HL-60 (cell line): ENCODE measurements at regions not wholly inside any gene's neighbourhood (a gene's known extent, or its start where the extent isn't known, plus 50 kb on each side); places are given as distances from the start of the nearest gene placed in this dataset.

Experiments used
- DNase-seq, 2 experiments: peaks; one replicate each; pipeline ENCODE4 v3.0.0-alpha.2; 2010 to 2020; ENCODE audit warnings: low read depth in 1 of 2, low spot score in 1 of 2
- H3K27ac ChIP-seq: fragments of 250-450 bp; sonication (Bioruptor Pico); replicated peaks from 2 replicates; pipeline ENCODE4 v1.5.1; 2020; ENCODE audit warnings: mild to moderate bottlenecking, moderate library complexity
- H3K27me3 ChIP-seq: fragments of 250-450 bp; sonication (Bioruptor Pico); 2 replicates; pipeline ENCODE4 v1.5.1; 2021; ENCODE audit warnings: mild to moderate bottlenecking, moderate library complexity; ENCODE audit not compliant: insufficient read depth, poor library complexity, severe bottlenecking
- H3K4me3 ChIP-seq: replicated peaks from 2 replicates; pipeline ENCODE4 v1.5.1; 2011; ENCODE audit warnings: mild to moderate bottlenecking, control low read depth, low read length; ENCODE audit not compliant: insufficient read depth
- CTCF ChIP-seq: IDR thresholded peaks from one replicate; pipeline ENCODE4 v1.5.1; 2011; ENCODE audit warnings: low read length, control low read depth, inconsistent platforms; ENCODE audit not compliant: insufficient read depth
- GABPA ChIP-seq: IDR thresholded peaks from 2 replicates; pipeline ENCODE4 v1.6.1; 2012; ENCODE audit warnings: low read depth
- POLR2AphosphoS5 ChIP-seq: IDR thresholded peaks from 2 replicates; pipeline ENCODE4 v1.6.1; 2012; ENCODE audit warnings: low read depth
- REST ChIP-seq: IDR thresholded peaks from 2 replicates; pipeline ENCODE4 v1.6.1; 2012; ENCODE audit warnings: low read depth; ENCODE audit not compliant: insufficient replicate concordance
- SPI1 ChIP-seq: IDR thresholded peaks from 2 replicates; pipeline ENCODE4 v1.6.1; 2012; ENCODE audit warnings: low read depth, mild to moderate bottlenecking, borderline replicate concordance

- Histone ChIP-seq H3K27ac (no peak overlapping the region), H3K27me3 (peaks cover 5% of the 10 kb centered on the region), H3K4me3 (no peak overlapping the region)
- DNase-seq: no peak
- no peak for TF ChIP-seq POLR2AphosphoS5
These were observed 419.9 kb upstream of the DAB1 start for GRCh38 chr1:57843760-57844159.

GRCh38 chr1:57839526-57839925 lies 415.7 kb upstream of the DAB1 start:
- Histone ChIP-seq H3K27ac (no peak overlapping the region), H3K27me3 (no peaks in the 10 kb centered on the region), H3K4me3 (no peak overlapping the region)
- TF ChIP-seq CTCF (no peak), SPI1 (no peak), GABPA (no peak), REST (no peak), POLR2AphosphoS5 (no peak)
- no peak for DNase-seq

- no peak overlapping the region for H3K4me3 ChIP-seq
- TF ChIP-seq SPI1 (no peak), POLR2AphosphoS5 (no peak)
- H3K27me3 ChIP-seq: no peaks in the 10 kb centered on the region
- no peak for DNase-seq
- no peak overlapping the region for H3K27ac ChIP-seq
These were observed 415.2 kb upstream of the DAB1 start for GRCh38 chr1:57839067-57839466.

GRCh38 chr1:57835620-57836019 lies 411.8 kb upstream of the DAB1 start:
- Histone ChIP-seq H3K27me3 (no peaks in the 10 kb centered on the region), H3K27ac (no peak overlapping the region), H3K4me3 (no peak overlapping the region)
- no peak for DNase-seq
- TF ChIP-seq POLR2AphosphoS5 (no peak), GABPA (no peak), SPI1 (no peak), REST (no peak), CTCF (no peak)

- Histone ChIP-seq H3K27ac (no peak overlapping the region), H3K27me3 (no peaks in the 10 kb centered on the region), H3K4me3 (no peak overlapping the region)
- no peak for DNase-seq
- TF ChIP-seq POLR2AphosphoS5 (no peak), SPI1 (no peak), REST (no peak), CTCF (no peak), GABPA (no peak)
These were observed 409.4 kb upstream of the DAB1 start for GRCh38 chr1:57833296-57833695.
